ENCODE measurements at regions not wholly inside any gene's neighbourhood (a gene's known extent, or its start where the extent isn't known, plus 50 kb on each side); places are given as distances from the start of the nearest gene placed in this dataset.
A peak's percentile ranks its signal among the peaks of the same experiment; 100 is the strongest.
"Not testable (repeated sequence)": the region's sequence is repeated elsewhere in the genome, so short reads cannot be mapped to it uniquely, and the experiment has no call there.

DNA sequence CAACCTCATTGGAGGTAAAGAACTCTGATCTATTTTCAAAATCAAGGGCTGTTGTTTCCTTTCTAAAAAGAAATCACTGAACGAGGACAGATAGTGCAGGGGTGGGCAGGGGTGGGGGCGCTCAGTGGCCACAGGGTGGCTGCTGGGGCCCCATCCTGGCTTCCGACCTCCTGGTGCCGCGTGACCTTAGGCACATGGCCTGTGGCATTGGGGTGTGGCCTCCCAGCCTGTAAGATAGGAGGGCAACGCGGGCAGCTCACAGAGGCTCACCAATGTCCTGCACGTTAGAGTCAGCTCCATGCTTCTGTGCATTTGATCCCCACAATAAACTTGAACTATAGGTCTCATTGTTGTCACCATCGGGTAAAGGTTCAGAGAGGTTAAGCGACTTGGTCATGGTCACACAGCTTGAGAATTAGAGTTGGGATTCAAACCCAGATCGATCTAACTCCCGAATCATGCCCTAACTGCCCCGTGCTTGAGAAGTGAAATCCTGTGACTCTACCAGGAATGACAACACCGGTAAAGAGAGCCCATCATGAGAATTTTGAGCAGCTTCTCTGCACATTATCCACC, 148.0 kb upstream of the SLC6A11 start:
- no peak for DNase-seq

DNA sequence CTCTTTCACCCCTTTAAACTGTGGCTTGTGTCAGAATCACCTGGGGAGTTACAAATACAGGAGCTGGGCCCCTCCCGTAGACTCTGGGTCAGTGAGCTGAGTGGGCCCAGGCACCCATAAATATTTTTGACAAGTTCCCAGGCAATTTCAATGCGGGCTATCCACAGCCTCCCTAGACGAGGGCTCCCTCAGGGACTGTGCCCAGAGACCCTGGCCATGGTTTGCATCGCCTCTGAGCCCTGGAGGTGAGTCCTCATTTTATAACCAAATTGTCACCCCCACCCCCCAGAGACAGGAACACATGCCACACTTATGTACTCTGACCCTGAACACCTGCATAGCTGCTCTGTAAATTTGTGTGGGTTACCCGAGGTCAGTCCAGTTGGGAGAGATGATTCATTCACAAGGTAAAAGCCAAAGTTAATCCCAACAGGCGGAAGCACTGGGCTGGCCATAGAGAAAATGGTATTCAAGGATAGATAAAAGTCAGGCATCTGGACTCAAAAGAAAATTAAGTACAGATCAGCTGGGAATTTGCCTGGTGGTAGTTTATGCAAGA, 146.5 kb upstream of the SLC6A11 start:
- DNase-seq: no peak

DNA sequence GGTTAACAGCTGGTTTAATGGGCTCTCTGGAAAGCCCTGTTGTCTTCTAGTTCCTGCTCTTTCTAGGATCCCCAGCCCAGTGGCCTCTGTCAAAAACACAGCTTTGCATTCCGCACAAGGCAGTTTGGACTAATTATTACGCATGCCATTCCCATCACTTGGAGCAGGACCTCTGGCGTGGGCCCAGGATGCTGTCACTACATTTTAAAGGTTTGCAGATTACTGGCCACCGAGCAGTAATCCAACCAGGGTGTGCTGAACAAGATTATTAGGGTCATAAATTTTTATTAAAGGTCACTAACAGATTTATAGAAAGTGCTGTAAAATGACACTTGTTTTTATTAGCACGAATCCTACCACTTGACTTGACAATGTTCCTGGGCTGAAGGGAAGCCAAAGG, 143.6 kb upstream of the SLC6A11 start:
- DNase-seq: no peak

DNA sequence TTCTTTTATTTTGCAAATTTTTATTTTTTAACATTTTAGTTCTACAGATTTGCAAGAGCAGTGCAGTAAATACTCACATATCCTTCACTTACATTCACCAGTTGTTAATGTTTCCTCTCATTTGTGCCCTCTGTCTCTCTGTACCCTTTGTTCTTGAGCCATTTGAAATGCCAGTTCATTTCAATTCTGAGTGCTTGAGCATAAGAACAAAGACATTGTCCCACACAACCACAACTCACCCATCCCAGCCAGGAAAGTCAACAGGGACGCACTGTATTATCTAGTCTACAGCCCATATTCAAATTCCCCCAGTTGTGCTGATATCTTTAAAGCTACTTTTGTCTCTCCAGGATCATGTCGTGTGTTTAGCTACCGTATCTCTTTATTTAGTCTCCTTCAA, 141.4 kb upstream of the SLC6A11 start:
- DNase-seq: no peak

DNA sequence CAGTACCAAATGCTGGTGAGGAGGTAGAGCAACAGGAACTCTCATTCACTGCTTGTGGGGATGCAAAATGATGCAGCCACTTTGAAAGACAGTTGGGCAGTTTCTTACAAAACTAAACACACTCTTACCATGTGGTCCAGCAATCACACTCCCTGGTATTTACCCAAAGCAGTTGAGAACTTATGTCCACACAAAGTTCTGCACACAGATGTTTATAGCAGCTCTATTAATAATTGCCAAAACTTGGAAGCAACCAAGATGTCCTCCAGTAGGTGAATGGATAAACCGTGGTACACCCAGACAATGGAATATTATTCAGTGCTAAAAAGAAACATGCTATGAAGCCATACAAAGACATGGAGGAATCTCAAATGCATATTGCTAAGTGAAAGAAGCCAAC, 139.1 kb upstream of the SLC6A11 start:
- no peak for DNase-seq

DNA sequence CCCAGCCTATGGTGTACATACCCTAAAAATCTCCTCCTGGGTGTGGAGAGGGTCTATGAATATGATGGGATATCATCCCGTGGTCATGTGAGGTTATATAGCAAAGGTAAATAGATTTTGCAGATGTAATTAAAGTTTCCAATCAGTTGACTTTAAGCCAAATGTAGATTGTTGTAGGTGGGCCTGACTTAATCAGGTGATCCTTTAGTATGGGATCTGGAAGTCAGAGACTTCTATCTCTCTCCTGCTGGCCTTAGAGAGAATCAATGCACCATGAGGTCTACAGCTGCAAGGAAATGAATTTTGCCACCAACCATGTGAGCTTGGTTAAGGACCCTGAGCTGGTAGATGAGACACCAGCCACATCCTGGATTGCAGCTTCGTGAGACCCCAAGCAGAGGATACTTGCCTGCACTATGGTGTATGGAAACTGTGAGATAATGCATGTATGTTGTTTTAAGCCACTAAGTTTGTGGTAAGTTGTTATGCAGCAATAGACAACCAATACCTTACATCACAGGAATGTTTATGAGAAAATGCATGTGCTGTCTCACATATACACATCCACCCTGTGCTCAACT, 137.1 kb upstream of the SLC6A11 start:
- DNase-seq: no peak

DNA sequence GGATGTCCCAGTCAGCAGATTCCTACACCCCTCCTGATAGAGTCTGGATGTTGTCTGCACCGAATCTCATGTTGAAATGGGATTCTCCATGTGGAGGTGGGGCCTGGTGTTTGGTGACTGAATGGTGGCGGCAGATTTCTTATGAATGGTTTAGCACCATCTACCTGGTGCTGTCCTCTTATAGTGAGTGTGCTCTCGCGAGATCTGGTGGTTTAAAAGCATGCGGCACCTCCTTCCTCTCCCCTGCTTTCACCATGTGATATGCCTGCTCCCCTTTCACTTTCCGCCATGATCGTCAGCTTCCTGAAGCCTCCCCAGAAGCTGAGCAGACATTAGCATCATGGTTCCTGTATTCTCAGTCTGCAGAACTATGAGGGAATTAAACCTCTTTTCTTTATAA, 135.2 kb upstream of the SLC6A11 start:
- DNase-seq: no peak

DNA sequence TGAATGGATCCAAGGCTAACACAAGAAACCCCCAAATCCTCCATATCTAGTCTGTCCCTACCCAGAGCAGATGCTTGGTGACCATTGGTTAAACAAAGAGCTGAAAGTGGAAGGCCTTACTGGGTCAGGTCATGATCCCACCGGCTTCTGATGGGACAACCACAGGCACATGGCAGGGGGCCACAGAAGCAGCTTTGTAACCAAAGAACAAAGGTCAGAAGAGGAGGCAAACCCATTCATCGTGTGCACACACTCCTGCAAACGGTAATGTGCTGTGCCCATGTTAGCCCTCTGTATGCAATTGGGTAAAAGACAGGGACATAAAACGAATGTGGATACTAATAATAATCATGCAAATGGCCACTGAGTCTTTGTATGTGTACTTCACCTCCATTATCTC, 133.3 kb upstream of the SLC6A11 start:
- DNase-seq: no peak

DNA sequence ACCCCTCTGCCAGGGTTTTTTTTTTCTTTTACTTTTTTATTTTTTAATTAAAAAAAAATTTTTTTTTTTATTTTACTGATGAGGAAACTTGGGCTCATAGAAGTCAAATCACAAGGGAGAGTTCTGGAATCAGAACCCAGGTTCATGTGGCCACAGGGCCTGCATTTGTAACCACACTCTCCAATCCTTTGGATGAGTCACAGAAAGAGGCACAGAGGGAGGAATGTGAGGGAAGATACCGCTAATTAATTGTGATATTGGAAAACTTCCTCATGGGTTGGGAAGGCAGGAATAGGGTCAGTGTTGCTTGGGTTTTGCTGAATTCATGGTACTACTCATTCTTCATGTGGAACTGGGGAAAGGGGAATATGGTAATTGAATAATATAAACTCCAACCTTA, 132.9 kb upstream of the SLC6A11 start:
- DNase-seq: no peak

DNA sequence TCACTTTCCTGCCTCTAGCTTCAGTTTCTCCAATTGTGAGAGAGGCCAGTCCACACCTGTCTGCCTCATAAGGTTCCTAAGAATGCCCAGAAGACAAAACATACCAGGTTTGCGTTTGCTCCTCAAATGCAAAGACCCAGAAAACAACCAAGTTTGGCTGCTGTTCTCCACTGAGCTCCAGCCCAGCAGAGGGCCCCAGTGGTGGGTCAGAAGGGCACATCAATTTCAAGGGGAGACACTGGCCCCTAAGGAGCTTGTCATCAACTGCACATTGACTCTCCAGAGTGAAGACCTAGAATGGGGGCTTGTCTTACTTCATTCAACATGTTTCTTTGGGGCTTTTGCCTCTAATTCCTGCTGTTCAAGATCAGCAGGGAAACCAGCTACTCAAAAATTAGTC, 127.9 kb upstream of the SLC6A11 start:
- no peak for DNase-seq

DNA sequence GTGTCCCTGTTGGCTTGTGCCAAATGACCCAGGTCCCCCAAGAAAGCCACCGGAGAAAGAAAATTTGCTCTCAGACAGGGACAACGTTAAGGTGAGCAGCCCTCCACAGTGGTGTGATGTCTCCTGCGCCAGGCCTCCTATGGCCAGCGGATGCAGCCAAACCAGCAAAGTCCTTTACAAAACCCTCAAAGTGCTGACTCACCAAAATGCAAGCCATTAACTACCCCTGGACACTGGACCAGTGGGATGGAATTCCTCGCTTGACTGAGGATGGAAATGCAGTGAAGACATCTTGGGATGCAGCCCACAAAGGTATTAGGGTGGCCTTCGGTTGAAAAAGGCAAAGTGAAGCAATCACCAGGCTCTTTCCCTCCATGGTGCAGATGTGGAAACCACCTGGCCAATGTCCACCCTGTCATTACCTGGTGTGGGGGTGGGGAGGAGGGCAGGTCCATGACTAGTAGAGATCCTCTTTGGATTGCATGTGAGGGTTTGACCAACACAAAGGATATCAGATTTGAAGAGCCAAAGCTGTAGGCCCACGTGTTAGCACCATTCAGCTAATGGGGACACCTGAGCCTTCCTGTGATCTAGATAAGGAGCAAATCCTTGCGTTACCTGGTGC, 127.4 kb upstream of the SLC6A11 start:
- no peak for DNase-seq

DNA sequence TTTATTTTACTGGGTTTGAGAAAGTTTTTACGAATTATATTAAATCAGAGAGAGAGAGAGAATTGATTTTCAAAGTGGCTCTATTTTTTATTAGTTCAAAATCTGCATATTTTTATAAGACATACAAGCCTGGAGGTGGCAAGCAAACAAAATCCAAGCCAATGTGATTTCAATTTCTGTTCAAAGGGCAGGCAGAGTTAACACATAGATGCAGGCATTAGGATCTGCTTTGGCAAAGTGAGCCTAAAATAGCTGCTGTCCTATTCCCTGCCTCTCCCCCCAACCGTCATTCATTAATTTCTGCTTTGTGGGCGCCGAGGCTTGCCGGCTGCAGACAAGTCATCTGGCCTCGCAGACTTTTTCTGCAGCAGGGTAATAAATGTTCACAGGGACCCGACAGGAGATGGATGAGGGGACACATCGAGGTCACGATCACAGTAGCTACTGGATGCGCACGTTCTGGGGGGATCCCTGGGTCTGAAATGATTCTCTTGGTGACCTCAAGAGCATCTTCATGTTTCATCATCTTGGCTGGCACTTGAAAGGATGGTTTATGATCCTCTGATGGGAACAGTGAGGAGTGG, 123.9 kb upstream of the SLC6A11 start:
- DNase-seq: no peak

DNA sequence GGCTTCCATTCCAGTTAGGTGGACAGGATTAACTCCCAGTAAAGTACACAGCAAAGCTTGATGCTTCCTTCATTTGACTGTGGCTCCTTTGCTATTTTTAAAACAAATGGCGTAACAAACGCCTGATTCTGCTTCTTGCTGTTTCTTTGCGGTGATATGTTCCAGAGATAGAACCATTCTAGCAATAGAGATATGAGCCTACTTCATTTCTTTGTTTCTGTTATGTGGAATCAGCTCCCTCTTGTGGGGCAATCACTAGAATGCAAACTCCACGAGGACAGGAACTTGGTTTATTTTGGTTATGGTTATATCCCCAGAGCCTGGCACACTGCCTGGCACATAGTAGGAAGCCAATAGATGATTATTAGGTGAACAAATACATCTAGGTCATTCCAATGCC, 122.6 kb upstream of the SLC6A11 start:
- peak; percentile 11 for DNase-seq

DNA sequence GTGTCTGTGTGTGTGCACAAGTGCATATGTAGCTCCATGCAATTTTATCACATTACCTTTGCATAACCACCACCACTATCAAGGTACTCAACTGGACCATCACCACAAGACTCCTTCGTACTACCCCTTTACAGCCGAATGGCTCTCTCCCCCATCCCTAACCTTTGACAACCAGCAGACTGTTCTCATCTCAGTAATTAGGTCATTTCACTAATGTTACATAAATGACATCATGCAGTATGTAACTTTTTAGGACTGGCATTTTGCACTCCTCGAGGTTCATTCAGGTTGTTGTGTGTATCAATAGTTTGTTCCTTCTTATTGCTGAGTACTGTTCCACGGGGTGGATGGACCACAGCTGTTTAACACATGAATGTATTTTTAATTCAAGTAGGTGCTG, 121.8 kb upstream of the SLC6A11 start:
- DNase-seq: no peak

DNA sequence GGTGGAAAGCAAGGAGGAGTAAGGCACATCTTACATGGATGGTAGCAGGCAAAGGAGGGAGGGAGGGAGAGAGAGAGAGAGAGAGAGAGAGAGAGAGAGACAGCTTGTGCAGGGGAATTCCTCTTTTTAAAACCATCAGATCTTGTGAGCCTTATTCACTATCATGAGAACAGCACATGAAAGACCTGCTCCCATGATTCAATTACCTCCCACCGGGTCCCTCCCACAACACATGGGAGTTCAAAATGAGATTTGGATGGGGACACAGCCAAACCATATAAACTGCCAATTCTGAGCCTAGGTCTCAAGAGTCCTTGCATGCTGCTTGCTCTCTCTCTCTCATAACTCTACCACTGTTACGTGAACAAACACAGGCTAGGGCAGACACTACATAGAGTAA, 120.8 kb upstream of the SLC6A11 start:
- DNase-seq: not testable (repeated sequence)

DNA sequence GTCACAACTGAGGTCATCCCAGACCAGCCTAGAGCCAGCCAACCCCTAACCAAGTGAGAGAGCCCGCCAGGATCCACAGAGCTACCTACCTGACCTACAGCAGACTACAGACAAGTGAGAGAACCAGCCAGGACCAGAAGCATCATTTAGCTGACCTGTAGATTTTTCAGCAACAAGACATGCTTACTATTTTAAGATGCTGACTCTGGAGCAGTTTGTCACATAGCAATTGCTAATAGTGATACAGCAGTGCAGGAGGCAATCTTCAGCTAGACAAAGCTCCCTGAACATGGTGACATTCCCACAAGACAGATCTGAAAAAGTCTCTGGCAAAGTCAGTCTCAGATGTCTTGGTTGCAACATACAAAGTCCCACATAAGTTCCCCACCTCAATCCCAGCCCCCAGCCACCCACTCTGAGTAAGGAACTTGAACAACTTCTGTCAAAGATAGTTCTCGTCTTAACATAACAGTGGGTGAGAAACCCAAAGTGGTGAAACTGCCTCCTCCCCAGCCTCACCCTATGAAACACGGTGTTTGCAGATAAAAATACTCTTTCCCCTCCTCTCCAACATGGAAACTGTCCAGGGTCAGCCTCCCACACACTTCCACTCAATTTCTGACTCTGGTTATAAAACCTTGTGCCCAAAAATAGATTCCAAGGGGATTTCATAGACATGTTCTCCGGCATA, 120.3 kb upstream of the SLC6A11 start:
- DNase-seq: no peak

DNA sequence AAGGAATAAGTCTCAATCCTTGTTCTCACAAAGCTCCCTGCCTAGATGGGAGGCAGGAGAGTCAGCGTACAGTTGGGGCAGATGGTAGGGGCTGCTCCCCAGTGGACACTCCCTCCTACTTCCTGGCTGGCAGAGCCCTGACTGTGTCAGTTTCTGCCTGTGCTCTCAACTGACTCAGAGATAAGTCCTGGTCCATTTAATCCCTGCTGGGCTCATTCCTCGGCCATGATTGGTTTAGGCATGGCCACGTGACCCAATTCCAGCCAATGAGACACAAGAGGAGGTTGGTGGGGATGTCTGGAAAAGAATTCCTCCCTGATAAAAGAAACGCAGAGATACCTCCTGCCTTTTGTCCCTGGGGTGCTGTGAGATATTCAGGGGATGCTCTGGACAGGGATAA, 118.1 kb upstream of the SLC6A11 start:
- no peak for DNase-seq

DNA sequence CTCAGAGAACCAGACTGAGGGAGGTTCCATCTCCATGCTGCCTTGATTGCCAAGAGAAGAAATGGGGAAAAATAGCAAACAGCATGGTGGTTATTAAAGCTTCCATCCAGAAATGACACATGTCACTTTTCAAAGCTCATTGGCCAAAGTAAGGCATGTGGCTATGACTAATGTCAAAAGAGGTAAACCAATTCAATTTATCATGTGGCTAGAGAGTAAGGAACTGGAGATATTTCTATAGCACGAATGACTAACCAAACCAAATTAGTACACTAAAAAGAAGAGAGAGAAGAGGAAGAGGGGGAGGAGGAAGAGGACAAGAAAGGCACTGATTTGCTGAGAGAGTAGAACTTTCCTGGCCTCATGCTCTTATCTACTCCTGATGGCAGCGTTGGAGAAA, 115.2 kb upstream of the SLC6A11 start:
- no peak for DNase-seq

DNA sequence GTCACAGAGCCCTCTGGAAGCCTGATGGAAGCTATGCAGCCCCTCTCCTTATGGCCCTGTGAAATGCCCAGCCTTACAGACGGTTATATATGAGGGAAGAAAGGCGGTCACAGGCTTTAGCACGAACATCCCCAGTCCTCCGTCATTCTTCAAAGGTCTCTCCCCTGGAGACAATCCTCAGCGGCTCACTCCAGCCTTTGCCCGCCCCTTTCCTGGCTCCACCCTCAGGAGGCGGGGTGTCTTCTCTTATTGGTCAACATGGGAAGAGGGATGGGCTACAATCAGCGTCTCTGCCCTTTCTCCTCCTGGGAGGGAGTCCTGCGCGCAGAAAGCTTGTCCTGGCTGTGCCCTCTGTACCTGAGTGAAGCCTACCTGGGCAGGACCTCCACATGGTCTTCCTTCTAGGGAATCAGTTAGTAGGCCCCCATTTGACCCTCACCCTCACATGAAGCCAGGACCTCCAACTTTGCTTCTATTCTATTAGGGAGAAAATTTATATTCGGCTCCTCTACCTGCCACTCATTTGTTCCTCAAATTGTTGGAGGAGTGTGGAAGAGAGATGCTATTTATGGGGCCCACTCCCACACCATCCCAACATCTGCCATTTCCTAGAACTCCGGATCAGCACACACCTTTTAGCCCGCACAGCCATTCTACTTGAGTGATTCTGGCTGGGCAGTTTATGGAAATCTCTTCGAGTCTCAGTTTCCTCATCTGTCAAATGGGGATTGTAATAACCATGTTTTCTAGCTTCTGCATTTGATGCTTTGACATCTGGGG, 112.9 kb upstream of the SLC6A11 start:
- no peak for DNase-seq

DNA sequence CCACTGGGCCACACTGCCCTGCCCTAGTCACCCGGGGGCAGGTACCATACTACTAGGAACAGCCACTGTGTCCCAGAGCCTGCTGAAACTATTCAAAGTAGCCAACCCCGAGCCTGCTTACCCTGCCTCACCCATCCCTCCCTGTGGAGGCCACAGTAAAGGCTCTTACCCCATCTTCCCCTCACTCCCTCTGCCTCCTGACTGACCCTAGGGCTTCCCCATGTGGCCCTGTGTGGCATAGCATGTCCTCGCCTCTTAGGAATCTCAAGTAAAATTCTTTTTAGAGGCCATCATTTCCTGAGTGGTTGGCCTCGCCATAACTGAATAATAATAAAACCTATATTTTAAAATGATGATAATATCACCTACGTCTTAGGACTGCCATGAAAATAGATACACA, 112.2 kb upstream of the SLC6A11 start:
- DNase-seq: no peak

DNA sequence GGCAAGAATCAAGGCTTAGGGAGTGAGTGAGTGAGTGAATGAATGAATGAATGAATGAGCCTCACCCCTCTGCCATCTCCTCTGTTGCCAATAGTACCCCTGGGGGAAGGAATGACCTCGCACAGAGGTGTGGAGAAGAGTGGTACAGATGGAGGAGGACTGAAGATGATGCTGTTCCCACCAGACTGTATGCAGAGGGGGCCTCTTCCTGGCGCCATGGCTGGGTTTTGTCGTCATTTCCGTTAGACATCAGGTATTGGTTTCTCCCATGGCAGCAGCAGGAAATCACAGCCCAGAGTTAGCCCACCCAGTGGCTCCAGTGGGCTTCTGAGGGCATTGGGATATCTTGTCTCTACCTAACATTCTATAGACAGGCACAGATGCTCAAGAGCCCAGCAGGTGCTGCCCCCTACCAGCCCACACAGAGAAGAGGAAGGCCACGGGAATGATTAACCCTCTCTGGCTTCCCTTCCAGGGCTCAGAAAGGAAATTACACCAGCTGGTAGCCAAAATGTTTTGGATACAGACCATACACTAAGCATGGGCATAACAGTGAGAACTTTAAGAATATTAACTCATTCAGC, 109.8 kb upstream of the SLC6A11 start:
- DNase-seq: no peak

DNA sequence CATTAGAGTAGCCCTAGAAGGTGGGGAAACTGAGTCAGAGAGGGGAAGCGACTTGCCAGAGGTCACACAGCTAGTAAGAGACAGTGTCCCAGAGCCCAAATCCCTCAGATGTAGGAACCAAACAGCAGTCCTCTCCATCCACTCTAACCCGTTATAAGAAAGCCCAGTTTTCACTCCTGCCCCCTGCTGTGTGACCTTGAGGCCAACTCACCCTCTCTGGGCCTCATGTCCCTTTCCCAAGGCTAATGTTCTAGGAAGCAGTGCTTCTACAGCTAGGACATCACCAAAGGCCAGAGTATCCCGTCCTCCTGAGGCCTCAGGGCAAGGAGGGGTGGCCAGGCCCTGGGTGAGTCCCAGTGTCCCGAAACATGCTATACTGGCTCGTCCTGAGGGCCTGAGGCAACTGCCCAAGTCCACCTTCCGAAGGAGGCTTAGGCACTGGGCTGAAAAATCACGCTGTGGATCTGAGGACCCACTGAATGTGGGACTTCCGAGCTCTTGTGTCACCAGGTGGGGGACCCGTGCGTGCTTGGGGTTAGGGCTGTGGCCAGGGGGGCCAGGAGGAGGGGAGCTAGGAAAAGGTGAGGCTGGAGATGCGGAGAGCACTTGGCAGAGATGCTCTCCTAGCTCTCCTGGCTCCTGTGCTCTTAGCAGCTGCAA, 109.2 kb upstream of the SLC6A11 start:
- DNase-seq: no peak
